ENCODE measurements at regions not wholly inside any gene's neighbourhood (a gene's known extent, or its start where the extent isn't known, plus 50 kb on each side); places are given as distances from the start of the nearest gene placed in this dataset.

DNA sequence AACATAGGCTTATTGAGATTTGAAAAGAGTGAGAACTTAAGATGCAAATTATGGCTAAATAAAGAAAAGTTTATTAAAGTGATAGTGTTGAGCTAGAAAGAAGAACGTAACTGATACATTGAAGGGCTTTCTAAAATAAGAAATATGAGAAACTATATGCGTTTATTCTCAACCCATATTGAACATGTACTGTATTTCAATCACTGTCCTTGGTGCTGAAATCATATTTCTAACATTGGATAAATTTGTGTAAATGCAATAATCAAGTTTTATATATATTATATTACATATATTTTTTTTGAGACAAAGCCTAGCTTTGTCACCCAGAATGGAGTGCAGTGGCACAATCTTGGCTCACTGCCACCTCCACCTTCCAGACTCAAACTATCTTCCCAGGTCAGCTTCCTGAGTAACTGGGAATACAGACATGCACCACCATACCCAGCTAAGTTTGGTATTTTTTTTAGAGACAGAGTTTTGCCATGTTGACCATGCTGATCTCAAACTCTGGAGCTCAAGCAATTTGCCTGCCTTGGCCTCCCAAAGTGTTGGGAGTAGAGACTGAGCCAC is 1065.8 kb downstream of the REEP3 start:
- WGBS (ENCODE audit: insufficient coverage) = no CpG with 5 or more reads among the region's 2 CpGs
- H3K4me1 ChIP-seq (ENCODE audit: control insufficient read depth in 2 of 2, insufficient read depth in 2 of 2, low read length in 2 of 2) = no peaks in the 10 kb centered on the region
- ChIA-PET POLR2A (no interaction called here), CTCF (no interaction called here)
- TF ChIP-seq, protein P1, sequence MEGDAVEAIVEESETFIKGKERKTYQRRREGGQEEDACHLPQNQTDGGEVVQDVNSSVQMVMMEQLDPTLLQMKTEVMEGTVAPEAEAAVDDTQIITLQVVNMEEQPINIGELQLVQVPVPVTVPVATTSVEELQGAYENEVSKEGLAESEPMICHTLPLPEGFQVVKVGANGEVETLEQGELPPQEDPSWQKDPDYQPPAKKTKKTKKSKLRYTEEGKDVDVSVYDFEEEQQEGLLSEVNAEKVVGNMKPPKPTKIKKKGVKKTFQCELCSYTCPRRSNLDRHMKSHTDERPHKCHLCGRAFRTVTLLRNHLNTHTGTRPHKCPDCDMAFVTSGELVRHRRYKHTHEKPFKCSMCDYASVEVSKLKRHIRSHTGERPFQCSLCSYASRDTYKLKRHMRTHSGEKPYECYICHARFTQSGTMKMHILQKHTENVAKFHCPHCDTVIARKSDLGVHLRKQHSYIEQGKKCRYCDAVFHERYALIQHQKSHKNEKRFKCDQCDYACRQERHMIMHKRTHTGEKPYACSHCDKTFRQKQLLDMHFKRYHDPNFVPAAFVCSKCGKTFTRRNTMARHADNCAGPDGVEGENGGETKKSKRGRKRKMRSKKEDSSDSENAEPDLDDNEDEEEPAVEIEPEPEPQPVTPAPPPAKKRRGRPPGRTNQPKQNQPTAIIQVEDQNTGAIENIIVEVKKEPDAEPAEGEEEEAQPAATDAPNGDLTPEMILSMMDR (IDR thresholded peaks at IDR 0.05) = no peak
- no peak for TF ChIP-seq EZH2 (IDR thresholded peaks at IDR 0.05; ENCODE audit: borderline replicate concordance, insufficient read depth, low read depth, low read length, poor library complexity, severe bottlenecking)
- Mint-ChIP-seq H3K4me1 (no peaks in the 10 kb centered on the region), H3K9me3 (ENCODE audit: insufficient read depth) (peaks cover 8% of the 10 kb centered on the region), H3K27ac (no peak overlapping the region), H3K4me3 (no peak overlapping the region), H3K27me3 (no peaks in the 10 kb centered on the region)
- DNase-seq (no peak), ATAC-seq (ENCODE audit: low read depth) (no peak)
- H3K9ac ChIP-seq (ENCODE audit: low read length) = no peak overlapping the region
- no peak overlapping the region for H3K4me2 ChIP-seq (replicated peaks; ENCODE audit: low read depth, low read length, poor library complexity, severe bottlenecking)
- no peaks in the 10 kb centered on the region for H3K27me3 ChIP-seq (replicated peaks in 1 of 4; ENCODE audit: control extremely low read depth in 1 of 4, control insufficient read depth in 3 of 4, insufficient read depth in 4 of 4, low read length in 3 of 4)
- intact Hi-C loops (cut with micrococcal nuclease) = no loop called here
- no peak overlapping the region for H3K27ac ChIP-seq (ENCODE audit: low read length in 2 of 2)
- no peak overlapping the region for H2AFZ ChIP-seq (ENCODE audit: insufficient read depth, low read depth, low read length, poor library complexity, severe bottlenecking)
- H3K9me3 ChIP-seq (ENCODE audit: control extremely low read depth in 1 of 3, control insufficient read depth in 2 of 3, insufficient read depth in 1 of 3, low read length in 2 of 3) = no peaks in the 10 kb centered on the region
- H3K4me3 ChIP-seq (ENCODE audit: control extremely low read depth in 1 of 5, extremely low read depth in 1 of 5, insufficient read depth in 1 of 5, low read depth in 2 of 5, low read length in 4 of 5) = no peak overlapping the region
- no peaks in the 10 kb centered on the region for H3K79me2 ChIP-seq (ENCODE audit: control insufficient read depth, insufficient read depth, low read length)
- no peaks in the 10 kb centered on the region for H4K20me1 ChIP-seq (ENCODE audit: control insufficient read depth, insufficient read depth, low read length, poor library complexity, severe bottlenecking)
- no peaks in the 10 kb centered on the region for H3K36me3 ChIP-seq (replicated peaks in 1 of 2; ENCODE audit: control extremely low read depth in 1 of 2, control insufficient read depth in 1 of 2, extremely low read depth in 1 of 2, insufficient read depth in 2 of 2, low read length in 1 of 2)

- Histone ChIP-seq H3K36me3 (replicated peaks in 1 of 2; ENCODE audit: control extremely low read depth in 1 of 2, control insufficient read depth in 1 of 2, extremely low read depth in 1 of 2, insufficient read depth in 2 of 2, low read length in 1 of 2) (no peaks in the 10 kb centered on the region), H3K4me1 (ENCODE audit: control insufficient read depth in 2 of 2, insufficient read depth in 2 of 2, low read length in 2 of 2) (no peaks in the 10 kb centered on the region), H3K9ac (ENCODE audit: low read length) (no peak overlapping the region), H3K79me2 (ENCODE audit: control insufficient read depth, insufficient read depth, low read length) (no peaks in the 10 kb centered on the region), H2AFZ (ENCODE audit: insufficient read depth, low read depth, low read length, poor library complexity, severe bottlenecking) (no peak overlapping the region), H3K27ac (ENCODE audit: low read length in 2 of 2) (no peak overlapping the region), H3K4me3 (ENCODE audit: control extremely low read depth in 1 of 5, extremely low read depth in 1 of 5, insufficient read depth in 1 of 5, low read depth in 2 of 5, low read length in 4 of 5) (no peak overlapping the region), H3K27me3 (replicated peaks in 1 of 4; ENCODE audit: control extremely low read depth in 1 of 4, control insufficient read depth in 3 of 4, insufficient read depth in 4 of 4, low read length in 3 of 4) (no peaks in the 10 kb centered on the region), H3K4me2 (replicated peaks; ENCODE audit: low read depth, low read length, poor library complexity, severe bottlenecking) (no peak overlapping the region), H4K20me1 (ENCODE audit: control insufficient read depth, insufficient read depth, low read length, poor library complexity, severe bottlenecking) (no peaks in the 10 kb centered on the region), H3K9me3 (ENCODE audit: control extremely low read depth in 1 of 3, control insufficient read depth in 2 of 3, insufficient read depth in 1 of 3, low read length in 2 of 3) (peaks cover 0 to 3% (median 0%) of the 10 kb centered on the region in 3 donors)
- intact Hi-C loops (cut with micrococcal nuclease) = no loop called here
- DNase-seq = no peak
- Mint-ChIP-seq H3K4me1 (no peaks in the 10 kb centered on the region), H3K27me3 (no peaks in the 10 kb centered on the region), H3K4me3 (no peak overlapping the region), H3K9me3 (ENCODE audit: insufficient read depth) (no peaks in the 10 kb centered on the region), H3K27ac (no peak overlapping the region)
- TF ChIP-seq, protein P1 (IDR thresholded peaks at IDR 0.05) = no peak
- TF ChIP-seq EZH2 (IDR thresholded peaks at IDR 0.05; ENCODE audit: borderline replicate concordance, insufficient read depth, low read depth, low read length, poor library complexity, severe bottlenecking) = no peak
- POLR2A ChIA-PET = no interaction called here
- WGBS (ENCODE audit: insufficient coverage) = no CpG with 5 or more reads among the region's 3 CpGs
- CTCF ChIA-PET = no interaction called here
- no peak for ATAC-seq (ENCODE audit: low read depth)
Observed at GRCh38 chr10:64594072-64594471, 1072.9 kb downstream of the REEP3 start.

All from B cell (primary cell).